Superior temporal gyrus (tissue), 1 donor: ENCODE measurements at regions not wholly inside any gene's neighbourhood (a gene's known extent, or its start where the extent isn't known, plus 50 kb on each side); places are given as distances from the start of the nearest gene placed in this dataset.
"Not testable (repeated sequence)": the region's sequence is repeated elsewhere in the genome, so short reads cannot be mapped to it uniquely, and the experiment has no call there.

Experiments used
- DNase-seq: peaks from one replicate; pipeline ENCODE4 v3.0.0-alpha.2; 2016; ENCODE audit errors: extremely low spot score

DNA sequence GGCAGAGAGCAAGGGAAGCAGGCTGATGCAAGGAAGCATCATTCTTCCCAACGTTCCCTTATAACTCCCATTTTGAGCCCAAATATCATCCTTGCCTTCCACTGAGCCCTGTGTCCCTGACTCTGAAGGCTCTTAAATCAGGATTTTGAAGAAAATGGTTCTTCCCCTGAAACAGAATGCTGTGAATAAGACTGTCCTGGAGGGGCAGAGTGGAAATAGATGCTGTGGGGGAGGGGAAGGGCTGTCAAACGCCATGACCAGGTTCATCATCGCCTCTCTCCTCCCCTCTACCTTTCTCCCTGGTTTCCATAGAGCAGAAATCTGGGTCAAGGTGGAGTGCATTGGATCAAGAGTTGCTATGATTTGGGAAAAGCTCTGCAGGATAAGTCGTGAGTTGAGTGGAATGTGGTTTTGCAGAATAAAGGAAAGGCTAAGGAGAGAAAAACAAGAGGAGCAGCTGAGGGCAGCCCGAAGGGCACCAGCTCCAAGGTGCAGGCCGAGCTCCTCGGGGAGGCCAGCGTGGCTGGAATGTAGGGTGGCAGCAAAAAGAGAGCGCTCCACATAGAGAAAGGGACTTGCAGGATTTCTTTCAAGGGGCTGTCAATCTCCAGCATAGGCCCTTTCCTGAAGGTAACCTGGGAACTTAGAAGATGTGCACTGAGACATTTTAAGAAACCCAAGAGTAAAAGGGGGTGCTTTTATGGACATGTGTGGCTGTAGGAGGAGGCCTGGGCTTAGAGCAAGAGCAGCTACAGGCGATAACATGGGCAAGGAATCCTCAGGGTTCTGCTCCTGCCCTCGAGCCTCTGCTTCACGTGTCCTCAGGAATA is 120.8 kb upstream of the CDYL start:
- DNase-seq: no peak

DNA sequence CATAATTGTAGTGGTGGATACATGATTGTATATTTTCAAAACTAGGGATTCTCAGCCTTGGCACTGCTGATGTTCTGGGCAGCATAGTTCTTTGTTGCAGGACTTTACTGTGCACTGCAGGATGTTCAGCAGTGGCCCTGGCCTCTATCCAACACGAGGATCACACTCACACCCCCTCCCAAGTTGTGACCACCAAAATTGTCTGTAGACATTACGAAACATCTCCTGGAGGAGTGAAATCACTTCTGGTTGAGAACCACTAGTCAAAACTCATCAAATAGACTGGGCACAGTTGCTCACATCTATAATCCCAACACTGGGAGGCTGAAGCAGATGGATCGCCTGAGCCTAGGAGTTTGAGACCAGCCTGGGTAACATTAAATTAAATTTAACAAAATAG is 123.1 kb upstream of the CDYL start:
- DNase-seq: no peak

DNA sequence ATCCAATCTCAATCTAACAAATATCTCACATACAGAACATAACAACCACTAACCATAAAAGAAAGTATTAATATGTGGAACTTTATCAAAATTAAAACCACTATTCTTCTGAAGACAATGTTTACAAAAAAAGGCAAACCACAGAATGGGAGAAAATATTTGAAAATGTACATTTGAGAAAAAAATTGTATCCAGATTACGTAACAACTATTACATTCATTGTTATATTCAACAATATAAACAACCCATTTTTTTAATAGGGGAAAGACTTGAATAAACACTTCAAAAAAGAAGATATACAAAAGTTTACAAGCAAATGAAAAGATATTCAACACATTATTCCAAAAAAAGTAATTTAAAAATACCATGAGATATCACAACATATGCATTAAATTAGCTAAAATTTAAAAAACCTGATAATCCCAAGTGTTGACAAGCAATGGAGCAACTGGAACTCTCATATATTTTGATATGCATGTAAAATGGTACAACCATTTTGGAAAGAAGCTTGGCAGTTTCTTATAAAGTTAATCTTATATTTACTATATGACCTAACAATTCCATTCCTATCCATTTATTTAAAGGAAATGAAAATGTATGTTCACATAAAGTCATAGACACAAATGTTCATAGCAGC is 124.3 kb upstream of the CDYL start:
- DNase-seq: no peak

DNA sequence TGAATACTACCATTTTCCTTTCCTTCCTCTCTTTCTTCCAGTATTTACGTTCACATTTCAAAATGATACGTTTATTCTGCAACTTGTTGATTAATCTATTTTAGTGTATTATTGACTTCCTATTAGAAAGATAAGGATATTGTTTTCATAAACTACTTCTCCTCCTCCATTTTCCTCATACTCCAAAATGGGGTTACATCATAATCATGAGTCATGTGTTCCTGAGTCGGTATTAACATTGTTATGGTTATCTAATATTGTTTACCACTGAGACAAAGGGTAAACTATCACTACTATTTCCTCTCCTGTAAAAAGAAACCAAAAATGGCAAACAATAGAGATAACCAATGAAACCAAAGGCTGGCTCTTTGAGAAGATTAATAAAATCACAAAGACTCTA is 126.5 kb upstream of the CDYL start:
- DNase-seq: no peak

DNA sequence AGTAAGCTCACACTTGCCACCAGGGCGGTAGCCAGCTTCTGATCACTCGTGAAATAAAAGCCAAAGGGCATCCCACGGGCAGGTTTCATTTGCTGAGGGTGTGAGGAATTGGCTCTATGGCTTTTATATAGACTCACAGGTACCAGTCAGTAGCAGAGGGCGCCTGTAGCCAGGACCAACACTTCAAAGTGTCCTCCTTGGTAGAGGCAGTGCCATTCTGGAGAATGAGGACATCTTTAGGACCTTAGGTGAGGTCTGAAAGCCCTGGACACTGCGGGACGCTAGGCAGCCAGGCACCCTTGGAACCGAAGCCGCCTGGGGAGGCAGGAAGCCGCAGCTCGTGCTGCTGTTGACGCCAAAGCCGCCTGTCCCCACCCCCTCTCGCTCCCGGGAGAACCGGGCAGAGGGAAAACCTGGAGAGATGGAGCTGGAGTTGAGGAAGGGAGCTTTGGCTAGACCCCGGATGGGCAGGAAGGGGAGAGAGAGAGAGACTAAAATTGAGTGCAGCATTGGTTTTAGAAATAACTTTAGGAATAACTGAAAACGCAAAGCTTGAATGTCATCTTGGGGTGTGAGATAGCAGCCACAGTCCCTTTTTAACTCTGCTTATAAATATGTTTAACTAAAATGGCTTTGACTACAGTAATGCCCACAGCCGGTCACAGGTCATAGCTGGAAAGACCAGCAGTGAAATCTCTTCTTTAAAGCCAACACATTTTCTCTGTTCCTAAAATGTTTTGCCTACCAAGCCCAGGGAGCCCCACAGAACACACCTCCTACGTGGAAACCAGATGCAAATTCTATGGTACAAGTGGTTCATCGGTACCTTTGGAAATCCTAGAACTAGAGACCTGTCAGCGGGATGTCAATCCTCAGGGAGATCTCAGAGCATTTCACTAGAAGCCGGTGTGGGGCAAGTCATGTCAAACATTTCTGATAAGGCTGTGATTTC is 128.5 kb upstream of the CDYL start:
- DNase-seq: peak; percentile 85

DNA sequence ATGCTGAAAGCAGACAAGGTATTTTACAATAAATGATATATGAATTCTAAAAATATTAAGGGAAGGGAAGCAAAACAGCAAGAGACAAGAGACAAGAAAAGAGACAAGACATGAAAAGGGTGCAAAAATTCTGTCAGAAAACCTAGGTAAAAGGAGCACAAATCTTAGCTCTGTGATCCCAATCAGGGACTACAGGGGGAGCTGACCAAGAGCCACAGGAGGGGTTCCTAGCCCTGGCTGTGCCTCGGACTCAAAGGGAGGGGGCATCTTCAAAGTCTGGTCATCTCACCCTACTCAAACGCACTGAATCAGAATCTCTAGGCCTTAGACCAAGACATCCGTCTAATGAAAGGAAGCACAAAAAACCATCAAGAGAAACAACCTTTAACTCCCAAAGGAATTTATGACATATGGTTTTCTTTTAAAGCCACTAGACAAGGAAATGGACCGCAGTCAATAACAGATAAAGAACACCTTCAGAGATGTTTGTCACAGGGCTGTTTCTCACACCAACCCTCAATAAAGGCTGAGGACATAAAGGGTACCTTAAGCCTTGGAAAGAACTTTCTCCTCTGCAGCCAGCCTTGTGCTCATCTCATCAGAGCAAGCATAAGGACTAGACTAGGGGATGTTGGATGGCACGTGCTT is 130.4 kb upstream of the CDYL start:
- no peak for DNase-seq

DNA sequence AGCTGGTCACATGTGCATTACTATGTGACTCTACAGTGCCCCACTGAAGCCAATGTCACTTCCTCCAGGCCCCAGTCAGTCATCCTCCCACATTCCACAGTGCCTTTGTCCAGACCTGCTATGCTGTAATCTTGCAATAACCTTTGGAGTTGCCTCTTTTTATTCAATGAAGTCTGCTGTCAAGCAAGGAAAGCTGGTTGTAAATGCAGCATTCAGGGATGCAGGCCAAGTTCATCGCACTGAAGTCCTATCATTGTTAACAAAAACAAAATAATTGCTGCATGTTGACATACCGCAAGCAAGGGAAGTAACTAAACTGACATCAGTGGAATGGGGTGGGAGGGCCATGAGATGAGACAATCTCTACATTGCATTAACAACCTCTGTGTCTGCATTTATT is 131.2 kb upstream of the CDYL start:
- DNase-seq: no peak

DNA sequence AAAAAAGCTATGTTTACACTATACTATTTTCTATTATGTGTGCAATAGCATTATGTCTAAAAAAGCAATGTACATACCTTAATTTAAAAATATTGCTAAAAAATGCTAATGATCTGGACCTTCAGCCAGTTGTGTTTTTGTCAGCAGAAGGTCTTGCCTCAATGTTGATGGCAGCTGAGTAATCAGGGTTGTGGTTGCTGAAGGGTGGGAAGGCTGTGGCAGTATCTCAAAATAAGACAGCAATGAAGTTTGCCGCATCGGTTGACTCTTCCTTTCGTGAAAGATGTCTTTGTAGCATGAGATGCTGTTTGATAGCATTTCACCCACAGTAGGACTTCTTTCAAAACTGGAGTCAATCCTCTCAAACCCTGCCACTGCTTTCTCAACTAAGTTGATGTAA is 134.7 kb upstream of the CDYL start:
- no peak for DNase-seq

DNA sequence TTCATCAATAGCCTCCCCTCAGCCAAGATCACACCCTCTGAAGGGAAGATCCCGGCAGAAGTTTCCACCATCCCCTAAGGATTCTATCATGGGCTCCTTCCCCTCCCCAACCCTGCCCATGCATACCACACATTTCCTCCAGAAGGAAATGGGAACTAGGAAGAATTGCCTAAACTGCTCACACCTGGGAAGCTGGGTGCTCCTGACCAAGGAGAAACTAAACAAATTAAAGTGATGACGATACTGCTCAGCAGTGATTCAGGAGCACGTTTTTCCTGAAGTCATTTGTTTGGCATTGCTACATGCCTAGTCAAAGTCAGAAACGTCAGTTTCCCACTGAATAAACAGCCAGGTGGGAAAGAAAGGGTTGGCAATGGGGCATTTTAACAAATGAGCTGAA is 136.1 kb upstream of the CDYL start:
- DNase-seq: no peak

DNA sequence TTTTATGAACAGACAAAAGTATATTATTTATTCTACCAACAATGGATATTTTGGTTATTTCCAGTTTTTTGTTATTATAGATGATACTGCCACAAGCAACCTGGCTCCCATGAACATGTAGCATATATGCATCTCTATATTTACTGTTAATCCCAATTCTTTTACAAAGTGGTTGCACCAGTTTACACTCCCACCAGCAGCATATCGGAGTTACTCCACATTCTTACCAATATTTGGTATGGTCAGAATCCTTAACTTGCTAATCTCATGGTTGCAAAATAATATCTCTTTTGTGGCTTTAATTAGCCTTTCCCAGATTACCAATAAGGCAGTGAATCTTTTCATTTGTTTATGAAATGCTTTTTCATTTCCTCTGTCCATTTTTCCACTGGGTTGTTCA is 137.6 kb upstream of the CDYL start:
- no peak for DNase-seq

DNA sequence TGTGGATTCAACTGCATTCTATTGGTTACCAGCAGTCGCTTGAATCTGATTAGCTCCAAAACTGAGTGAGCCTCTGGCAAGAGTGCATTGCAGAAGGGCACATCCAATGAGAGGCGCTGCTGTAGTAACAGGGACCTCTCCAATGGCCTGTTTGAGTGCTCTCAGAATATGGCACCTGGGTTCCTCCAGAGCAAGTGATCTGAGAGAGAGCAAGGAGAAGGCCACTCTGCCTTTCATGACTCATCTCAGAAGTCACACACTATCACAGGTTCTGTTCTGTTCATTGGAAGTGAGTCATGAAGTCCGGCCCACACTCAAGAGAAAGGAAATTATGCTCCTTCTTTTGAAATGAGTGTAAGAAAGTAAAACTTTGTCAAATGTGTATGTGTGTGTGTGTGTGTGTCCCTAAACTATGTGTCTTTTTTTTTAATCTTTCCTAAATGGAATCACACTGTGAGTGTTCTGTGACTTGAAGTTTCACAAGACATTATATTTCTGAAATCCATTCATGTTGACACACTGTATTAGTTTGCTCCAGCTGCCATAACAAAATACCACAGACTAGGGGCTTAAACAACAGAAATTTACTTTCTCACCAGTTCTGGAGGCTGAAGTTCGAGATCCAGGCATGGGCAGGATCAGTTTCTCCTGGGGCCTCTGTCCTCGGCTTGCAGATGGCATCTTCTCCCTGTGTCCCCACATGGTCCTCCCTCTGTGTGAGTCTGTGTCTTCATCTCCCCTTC is 138.3 kb upstream of the CDYL start:
- no peak for DNase-seq

DNA sequence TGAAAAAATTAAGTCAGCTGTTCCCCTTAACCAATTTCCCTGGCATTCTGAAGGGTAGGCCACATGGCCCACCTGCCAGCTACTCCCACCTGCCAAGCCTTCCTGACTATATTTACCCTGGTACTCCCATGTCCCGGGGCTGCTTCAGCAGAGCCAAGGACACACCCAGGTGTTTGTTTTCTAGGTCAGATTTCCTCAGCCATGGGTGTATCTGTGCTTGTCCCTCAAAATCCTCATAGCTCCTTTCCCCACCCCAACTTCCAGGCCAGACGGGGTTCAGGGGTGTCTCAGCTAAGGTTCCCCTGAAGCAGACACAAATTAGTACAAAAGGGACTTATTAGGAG is 139.4 kb upstream of the CDYL start:
- no peak for DNase-seq

DNA sequence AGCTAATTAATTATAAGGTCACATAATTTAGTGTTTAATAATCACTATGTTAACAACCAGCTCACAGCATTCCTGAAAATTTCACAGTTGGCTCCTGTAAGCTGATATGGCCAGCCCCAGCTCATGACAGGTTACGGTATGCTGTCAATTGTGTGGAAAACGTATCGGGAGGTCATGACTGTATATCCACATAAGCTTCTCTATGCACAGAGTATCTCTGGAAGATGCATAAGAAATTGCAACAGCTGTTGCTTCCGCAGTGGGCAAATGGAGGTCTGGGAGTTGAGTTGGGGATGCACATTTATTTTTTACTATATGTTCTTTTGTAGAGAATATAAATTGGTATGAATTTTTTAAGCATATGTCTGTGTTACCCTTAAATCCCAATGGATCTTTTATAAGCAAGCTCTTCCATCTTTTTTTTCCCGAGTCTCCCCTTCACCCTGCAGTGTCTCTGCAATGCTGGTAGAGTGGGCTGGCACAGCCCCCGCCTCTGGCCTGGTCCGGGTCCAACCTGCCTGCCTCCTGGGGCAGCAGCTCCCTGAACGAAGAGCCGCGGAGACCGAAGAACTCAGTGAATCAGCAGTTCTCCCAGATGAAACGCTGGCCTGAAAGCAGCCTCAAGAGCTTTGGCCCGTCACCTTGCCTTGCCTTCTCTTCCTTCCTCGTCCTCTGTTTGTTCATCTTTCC is 139.9 kb upstream of the CDYL start:
- DNase-seq: no peak

DNA sequence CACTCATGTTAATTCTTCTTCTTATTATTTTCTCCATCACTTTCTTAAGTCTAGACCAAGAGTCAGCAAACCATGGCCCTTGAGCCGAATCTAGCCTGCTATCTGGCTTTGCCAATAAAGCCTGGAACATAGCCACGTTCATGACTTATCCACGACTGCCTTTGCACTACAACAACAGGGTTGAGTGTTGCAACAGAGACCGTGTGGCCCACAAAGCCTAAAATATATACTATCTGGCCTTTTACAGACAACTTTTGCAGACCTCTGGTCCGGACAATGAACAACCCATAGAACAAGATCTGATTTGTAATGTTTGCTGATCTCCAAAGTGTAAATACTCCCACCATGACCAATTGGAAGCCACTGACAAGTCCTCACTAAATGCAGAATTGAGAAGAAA is 140.5 kb upstream of the CDYL start:
- no peak for DNase-seq

DNA sequence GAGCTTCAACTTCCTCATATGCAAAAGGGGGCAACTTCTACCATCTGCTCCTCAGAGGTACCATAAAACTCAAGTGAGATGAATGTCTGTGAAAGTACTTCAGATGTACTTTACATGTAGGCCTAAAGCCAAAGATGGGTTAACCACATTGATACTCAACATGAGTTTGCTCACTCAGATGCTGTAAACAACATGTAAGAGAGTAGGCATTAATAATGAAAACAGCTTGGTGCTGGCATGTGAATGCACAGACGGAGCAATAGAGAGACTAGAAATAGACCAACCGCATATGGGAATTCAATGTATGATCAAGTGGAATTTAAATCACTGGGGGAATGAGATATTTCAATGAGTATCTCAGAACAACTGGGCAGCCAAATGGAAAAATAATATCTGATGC is 143.8 kb upstream of the CDYL start:
- no peak for DNase-seq

DNA sequence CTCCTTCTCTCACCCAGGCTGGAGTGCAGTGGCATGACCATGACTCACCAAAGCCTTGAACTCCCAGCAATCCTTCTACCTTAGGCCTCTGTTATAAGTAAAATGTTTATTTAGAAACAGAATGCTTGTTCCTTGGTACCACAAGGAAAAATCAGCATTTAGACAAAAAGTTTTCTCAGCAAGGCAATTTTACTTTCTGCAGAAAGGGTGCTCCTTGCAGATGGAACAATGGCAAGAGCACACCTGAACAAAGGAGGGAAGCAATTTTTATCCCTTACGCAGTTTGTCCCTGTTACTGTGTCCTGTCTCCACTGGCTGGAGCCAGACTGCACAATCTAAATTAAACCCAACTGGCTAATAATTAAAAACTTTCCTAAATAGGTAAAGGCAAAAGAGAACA is 146.4 kb upstream of the CDYL start:
- not testable (repeated sequence) for DNase-seq

DNA sequence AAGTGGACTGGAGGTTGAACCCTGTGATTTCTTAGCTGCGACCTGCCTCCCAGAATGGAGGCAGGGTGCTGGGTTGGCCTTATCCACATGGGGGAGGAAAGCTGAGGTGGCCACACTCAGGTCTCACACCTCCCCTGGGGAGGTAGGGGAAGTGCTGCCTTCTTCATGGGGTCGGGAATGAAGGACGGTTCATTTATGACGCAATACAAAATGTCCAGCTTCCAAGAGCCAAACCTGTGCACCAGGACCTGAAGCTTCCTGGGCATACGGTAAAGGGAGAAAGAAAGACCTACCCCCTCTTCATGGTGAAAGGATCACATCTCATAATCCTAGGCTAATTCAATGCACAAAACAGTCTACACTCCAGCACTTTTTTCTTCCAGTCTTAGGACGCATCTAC is 150.6 kb upstream of the CDYL start:
- DNase-seq: no peak

DNA sequence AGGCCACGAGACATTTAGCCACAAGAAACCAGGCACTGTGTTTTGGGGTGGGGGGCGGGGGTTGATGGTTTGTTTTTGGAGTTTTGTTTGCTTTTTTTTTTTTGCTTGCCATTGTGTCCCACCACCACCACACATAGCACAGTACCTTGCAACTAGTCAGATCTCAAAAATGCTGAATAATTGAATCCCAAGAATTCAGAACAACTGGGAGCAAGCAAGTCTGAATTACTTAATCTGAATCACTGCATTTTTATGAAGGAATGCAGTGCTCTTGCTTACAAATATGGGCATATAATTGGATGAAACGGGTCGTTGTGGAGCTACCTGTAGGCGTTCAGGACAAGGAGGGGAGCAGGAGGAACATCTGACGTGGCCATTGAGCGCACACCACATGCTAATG is 151.5 kb upstream of the CDYL start:
- DNase-seq: no peak

DNA sequence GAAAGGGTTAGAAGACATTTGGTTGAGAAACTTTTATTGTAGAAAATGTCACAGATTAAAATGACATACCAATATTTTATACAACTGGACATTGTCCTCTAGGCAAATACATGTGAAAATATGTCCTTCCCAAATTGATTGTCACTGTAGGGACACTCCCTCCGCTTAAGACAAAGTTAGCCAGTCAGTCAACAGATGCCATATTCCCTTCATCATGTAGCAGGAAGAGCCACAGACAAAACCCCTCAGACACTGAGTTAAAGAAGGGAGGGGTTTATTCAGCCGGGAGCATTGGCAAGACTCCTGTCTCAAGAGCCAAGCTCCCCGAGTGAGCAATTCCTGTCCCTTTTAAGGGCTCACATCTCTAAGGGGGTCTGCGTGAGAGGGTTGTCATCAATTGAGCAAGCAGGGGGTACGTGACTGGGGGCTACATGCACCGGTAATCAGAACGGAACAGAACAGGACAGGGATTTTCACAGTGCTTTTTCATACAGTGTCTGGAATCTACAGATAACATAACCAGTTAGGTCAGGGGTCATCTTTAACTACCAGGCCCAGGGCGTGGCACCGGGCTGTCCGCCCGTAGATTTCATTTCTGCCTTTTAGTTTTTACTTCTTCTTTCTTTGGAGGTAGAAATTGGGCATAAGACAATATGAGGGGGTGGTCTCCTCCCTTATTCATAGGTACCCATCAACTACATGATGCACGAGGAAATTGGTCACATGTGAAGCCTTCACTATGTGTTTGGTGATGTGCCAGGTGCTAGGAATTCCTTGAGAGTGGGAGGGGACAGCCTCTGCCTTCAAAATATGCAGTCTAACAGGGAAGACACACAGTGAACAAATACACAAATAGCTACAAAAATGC is 155.7 kb upstream of the CDYL start:
- no peak for DNase-seq

DNA sequence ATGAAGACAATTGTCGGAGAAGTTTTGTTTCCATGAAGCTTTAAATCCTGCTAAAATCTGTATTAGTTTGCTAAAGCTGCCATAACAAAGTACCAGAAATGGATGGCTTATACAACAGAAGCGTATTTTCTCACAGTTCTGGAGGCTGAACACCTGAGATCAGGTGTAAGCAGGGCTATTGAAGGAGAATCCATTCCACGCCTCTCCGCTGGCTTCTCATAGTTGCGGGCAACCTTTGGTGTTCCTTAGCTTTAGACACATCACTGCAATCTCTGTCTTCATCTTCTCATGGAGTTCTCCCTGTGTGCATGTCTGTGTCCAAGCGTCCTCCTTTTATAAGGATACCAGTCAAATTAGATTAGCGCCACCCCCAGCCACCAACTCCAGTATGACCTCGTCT is 159.9 kb upstream of the CDYL start:
- DNase-seq: no peak
